ENCODE measurements at regions not wholly inside any gene's neighbourhood (a gene's known extent, or its start where the extent isn't known, plus 50 kb on each side); places are given as distances from the start of the nearest gene placed in this dataset.

- BruUV-seq (replicated peaks), result no TSS peak
- intact Hi-C loops (cut with micrococcal nuclease), result no loop called here
- Histone ChIP-seq H3K9me2 (ENCODE audit: insufficient read depth) (no peaks in the 10 kb centered on the region), H3K27ac (ENCODE audit: low read depth, low read length) (no peak overlapping the region), H3K27me3 (ENCODE audit: insufficient read depth, low read length) (no peaks in the 10 kb centered on the region), H3K9ac (ENCODE audit: low read length) (no peak overlapping the region), H2AFZ (ENCODE audit: low read depth, low read length, poor library complexity, severe bottlenecking) (no peak overlapping the region), H3K9me3 (ENCODE audit: control insufficient read depth in 1 of 2, insufficient read depth in 1 of 2, low read depth in 1 of 2, low read length in 2 of 2) (no peaks in the 10 kb centered on the region), H3K4me1 (ENCODE audit: control insufficient read depth in 1 of 2, insufficient read depth in 2 of 2, low read length in 2 of 2) (peaks cover 0 to 12% of the 10 kb centered on the region in 2 experiments; a peak in 2 of 4 replicates), H4K20me1 (ENCODE audit: insufficient read depth) (no peaks in the 10 kb centered on the region), H3K36me3 (ENCODE audit: control insufficient read depth in 1 of 2, insufficient read depth in 2 of 2, low read length in 2 of 2) (no peaks in the 10 kb centered on the region), H3K4me2 (ENCODE audit: low read length) (no peak overlapping the region), H3K79me2 (ENCODE audit: insufficient read depth, low read length) (no peaks in the 10 kb centered on the region), H3K4me3 (replicated peaks in 1 of 2; ENCODE audit: low read depth in 1 of 2, low read length in 2 of 2) (no peak overlapping the region)
- DNase-seq (ENCODE audit: low read depth, low spot score) (no peak), ATAC-seq (no peak)
- ChIA-PET RAD21 (ENCODE audit: low non-redundant PET in 1 of 2, low total read pairs in 2 of 2, uncharacterized antibody in 2 of 2, unreplicated experiment in 2 of 2) (no interaction called here), CTCF (no interaction called here), POLR2A (no interaction called here)
- no peak for TF ChIP-seq CTCF (IDR thresholded peaks at IDR 0.05 in 2 of 3, conservative IDR thresholded peaks at IDR 0.05 in 1 of 3; ENCODE audit: borderline replicate concordance in 1 of 3, insufficient read depth in 1 of 3, low read depth in 2 of 3, low read length in 2 of 3)
- TF ChIP-seq CEBPB (IDR thresholded peaks at IDR 0.05; ENCODE audit: low read depth), result no peak
- TF ChIP-seq YY1 (IDR thresholded peaks at IDR 0.05; ENCODE audit: extremely low read depth, insufficient replicate concordance, low read depth, low read length), result no peak
- no peak for TF ChIP-seq ZNF274 (IDR thresholded peaks at IDR 0.05; ENCODE audit: low read depth, low read length)
- no peak for TF ChIP-seq MAX (IDR thresholded peaks at IDR 0.05)
- TF ChIP-seq EGR1 (IDR thresholded peaks at IDR 0.05; ENCODE audit: low read depth), result no peak
- TF ChIP-seq RAD21 (IDR thresholded peaks at IDR 0.05; ENCODE audit: low read depth), result no peak
- TF ChIP-seq JUND (IDR thresholded peaks at IDR 0.05), result no peak
- TF ChIP-seq FOSL1 (IDR thresholded peaks at IDR 0.05; ENCODE audit: low read depth), result no peak
- TF ChIP-seq ELF1 (IDR thresholded peaks at IDR 0.05; ENCODE audit: borderline replicate concordance, low read depth), result no peak
- TF ChIP-seq EZH2phosphoT487 (IDR thresholded peaks at IDR 0.05; ENCODE audit: borderline replicate concordance), result no peak
- no peak for TF ChIP-seq SP1 (IDR thresholded peaks at IDR 0.05; ENCODE audit: low read depth)
- no peak for TF ChIP-seq SRF (IDR thresholded peaks at IDR 0.05; ENCODE audit: low read depth)
These were observed 248.4 kb upstream of the IRAK1BP1 start for GRCh38 chr6:78618970-78619369.
